IgD-negative memory B cell (primary cell): ENCODE measurements at regions not wholly inside any gene's neighbourhood (a gene's known extent, or its start where the extent isn't known, plus 50 kb on each side); places are given as distances from the start of the nearest gene placed in this dataset.

Experiments
- H3K27ac Mint-ChIP-seq, 3 donors: one replicate each; pipeline ENCODE4 v1.8.0; 2020 to 2022; ENCODE audit warnings: mild to moderate bottlenecking in 3 of 3, mixed read lengths in 3 of 3, moderate library complexity in 1 of 3
- H3K27me3 Mint-ChIP-seq: one replicate; pipeline ENCODE4 v1.8.0; 2021; ENCODE audit warnings: mixed read lengths
- H3K36me3 Mint-ChIP-seq: one replicate; pipeline ENCODE4 v1.8.0; 2020; ENCODE audit warnings: mild to moderate bottlenecking, mixed read lengths
- H3K4me1 Mint-ChIP-seq, 3 donors: one replicate each; pipeline ENCODE4 v1.8.0; 2020 to 2022; ENCODE audit warnings: mixed read lengths in 3 of 3, mild to moderate bottlenecking in 1 of 3
- H3K4me3 Mint-ChIP-seq, 4 donors: one replicate each; pipeline ENCODE4 v1.8.0; 2020 to 2022; ENCODE audit warnings: mild to moderate bottlenecking in 4 of 4, mixed read lengths in 4 of 4, moderate library complexity in 3 of 4
- H3K9me3 Mint-ChIP-seq, 3 donors: one replicate each; pipeline ENCODE4 v1.8.0; 2020 to 2021; ENCODE audit warnings: mixed read lengths in 3 of 3, mild to moderate bottlenecking in 1 of 3

DNA sequence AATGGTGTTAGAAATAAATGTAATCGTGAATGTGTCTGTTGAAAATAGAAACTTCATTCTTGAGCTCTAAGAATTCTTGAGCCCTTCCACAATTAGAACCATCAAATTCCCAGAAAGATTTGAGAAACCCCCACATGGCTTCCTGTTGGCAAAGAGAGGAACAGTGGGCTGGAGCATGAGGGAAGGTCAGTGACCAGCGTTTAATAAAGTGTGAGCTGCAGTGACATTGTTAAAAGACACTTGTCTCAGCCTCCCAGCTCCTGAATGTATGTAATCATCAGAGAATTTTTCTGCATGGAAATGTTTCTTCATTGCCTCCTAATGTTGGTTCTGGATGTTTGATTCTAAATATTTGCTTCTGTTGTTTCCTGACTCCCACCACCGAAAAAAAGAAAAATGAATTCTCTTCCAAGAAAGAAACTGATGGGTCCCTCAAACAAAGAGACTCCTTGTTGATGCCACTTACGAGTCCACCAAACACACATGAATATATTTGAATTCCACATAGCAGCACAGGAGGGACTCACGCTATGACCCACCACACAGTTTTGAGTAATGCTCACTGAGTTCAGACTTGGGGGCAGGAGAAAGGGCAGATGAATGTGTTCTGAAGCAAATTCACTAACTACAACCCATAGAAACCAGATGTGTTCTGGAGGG is 225.1 kb upstream of the KLHL29 start:
- H3K4me1 Mint-ChIP-seq = no peaks in the 10 kb centered on the region
- H3K27me3 Mint-ChIP-seq = no peaks in the 10 kb centered on the region
- no peak overlapping the region for H3K4me3 Mint-ChIP-seq
- H3K9me3 Mint-ChIP-seq = no peaks in the 10 kb centered on the region
- no peak overlapping the region for H3K27ac Mint-ChIP-seq
- H3K36me3 Mint-ChIP-seq = no peaks in the 10 kb centered on the region

DNA sequence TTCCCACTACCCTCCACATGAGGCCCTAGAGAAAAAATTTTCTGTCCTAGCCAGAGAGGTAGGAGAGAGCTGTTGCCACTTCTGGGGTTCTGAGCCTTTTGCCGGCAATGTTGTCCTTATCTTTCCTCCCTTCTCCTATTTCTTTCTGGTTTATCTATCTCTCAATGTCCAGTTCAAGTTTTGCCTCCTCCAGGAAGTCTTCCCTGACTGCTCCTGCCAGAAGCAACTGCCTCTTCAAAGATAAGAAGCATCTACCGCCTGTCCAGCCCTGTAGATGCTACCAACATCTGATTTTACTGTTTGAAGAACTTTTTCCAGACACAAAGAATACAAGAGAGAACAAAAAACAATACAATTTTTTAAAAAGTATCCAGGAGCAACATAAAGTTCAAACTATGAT is 220.8 kb upstream of the KLHL29 start:
- Mint-ChIP-seq H3K36me3 (no peaks in the 10 kb centered on the region), H3K27me3 (peaks cover 3% of the 10 kb centered on the region), H3K9me3 (peaks cover 0 to 3% (median 0%) of the 10 kb centered on the region in 3 donors), H3K4me1 (no peaks in the 10 kb centered on the region), H3K27ac (no peak overlapping the region), H3K4me3 (no peak overlapping the region)

DNA sequence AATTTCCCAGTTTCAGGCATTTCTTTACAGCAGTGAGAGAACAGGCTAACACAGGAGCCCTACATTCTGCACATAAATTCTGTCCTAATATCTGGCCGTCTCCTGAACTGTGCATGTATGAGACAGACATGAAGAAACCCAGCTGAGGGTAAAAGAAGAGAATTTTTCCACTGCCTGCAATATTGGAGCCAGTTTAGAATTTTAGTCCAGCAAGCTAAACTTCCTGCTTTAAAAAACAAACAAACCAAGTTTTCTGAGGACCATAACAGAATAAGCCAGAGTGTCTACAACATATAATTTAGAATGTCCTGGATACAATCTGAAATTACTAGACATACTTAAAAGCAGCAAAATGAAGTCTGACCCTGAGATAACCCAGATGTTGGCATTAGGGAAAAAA is 215.1 kb upstream of the KLHL29 start:
- Mint-ChIP-seq H3K27me3 (peaks cover 6% of the 10 kb centered on the region), H3K4me3 (no peak overlapping the region), H3K27ac (no peak overlapping the region), H3K4me1 (no peaks in the 10 kb centered on the region), H3K9me3 (peaks cover 0 to 7% (median 0%) of the 10 kb centered on the region in 3 donors), H3K36me3 (peaks cover 3% of the 10 kb centered on the region)

DNA sequence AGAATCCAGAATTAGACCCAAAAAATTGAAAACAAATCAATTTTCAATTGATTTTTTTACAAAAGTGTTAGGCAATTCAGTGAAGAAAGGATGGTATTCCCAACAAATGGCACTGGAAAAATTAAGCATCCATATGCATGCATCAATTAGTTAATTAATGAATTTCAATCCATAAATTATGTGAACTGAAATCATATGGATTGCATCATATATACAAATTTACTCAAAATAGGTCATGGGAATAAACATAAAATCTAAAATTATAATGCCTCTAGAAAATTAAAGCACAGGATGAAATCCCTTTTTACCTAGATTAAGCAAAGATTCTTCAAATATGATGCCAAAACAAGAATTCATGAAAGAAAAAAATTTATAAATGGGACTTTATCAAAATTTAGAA is 213.9 kb upstream of the KLHL29 start:
- Mint-ChIP-seq H3K4me1 (no peaks in the 10 kb centered on the region), H3K27ac (no peak overlapping the region), H3K4me3 (no peak overlapping the region), H3K36me3 (peaks cover 3% of the 10 kb centered on the region), H3K9me3 (peaks cover 0 to 7% (median 0%) of the 10 kb centered on the region in 3 donors), H3K27me3 (peaks cover 6% of the 10 kb centered on the region)

DNA sequence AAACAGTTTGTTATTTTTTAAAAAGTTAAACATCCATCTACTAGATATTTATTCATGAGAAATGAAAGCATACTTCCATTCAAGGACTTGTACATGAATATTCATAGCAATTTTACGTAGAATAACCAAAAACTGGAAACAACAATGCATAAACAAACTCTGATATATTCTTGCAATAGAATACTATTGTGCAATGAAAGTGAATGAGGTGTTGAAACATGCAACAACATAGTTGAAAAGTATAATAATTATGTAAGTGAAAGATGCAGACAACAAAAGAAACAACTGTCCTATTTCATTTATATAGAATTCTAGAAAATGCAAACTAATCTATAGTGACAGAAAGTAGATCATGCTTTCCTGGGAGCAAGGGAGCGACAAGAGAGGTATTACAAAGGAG is 206.6 kb upstream of the KLHL29 start:
- H3K36me3 Mint-ChIP-seq = no peaks in the 10 kb centered on the region

DNA sequence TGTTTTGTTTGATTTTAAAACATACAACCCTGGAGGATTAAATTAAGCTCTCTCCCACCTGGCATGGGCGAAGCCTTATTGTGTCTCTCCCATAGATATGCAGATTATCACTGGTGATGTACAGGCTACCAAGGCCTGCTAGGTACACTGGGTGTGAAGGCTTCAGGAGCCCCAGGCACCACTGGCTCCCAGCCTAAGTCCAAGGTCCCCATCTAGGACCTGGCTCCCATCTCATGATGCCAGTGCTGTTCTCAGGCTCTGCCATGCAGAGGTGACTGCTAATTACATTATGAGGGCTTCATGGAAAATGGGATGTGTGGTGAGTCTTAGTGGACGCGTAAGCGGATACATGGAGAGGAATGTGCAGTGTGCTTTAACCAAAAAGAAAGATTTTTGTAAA is 201.2 kb upstream of the KLHL29 start:
- no peak overlapping the region for H3K4me3 Mint-ChIP-seq
- no peaks in the 10 kb centered on the region for H3K4me1 Mint-ChIP-seq
- peaks cover 4% of the 10 kb centered on the region for H3K27me3 Mint-ChIP-seq
- H3K27ac Mint-ChIP-seq = no peak overlapping the region
- no peaks in the 10 kb centered on the region for H3K36me3 Mint-ChIP-seq
- H3K9me3 Mint-ChIP-seq = peaks cover 2 to 15% (median 3%) of the 10 kb centered on the region in 3 donors

More for the DNA sequence above, 206.6 kb upstream of the KLHL29 start:
- H3K9me3 Mint-ChIP-seq = peaks cover 3 to 15% (median 5%) of the 10 kb centered on the region in 3 donors
- no peaks in the 10 kb centered on the region for H3K27me3 Mint-ChIP-seq
- H3K4me3 Mint-ChIP-seq = no peak overlapping the region
- H3K4me1 Mint-ChIP-seq = no peaks in the 10 kb centered on the region
- no peak overlapping the region for H3K27ac Mint-ChIP-seq

DNA sequence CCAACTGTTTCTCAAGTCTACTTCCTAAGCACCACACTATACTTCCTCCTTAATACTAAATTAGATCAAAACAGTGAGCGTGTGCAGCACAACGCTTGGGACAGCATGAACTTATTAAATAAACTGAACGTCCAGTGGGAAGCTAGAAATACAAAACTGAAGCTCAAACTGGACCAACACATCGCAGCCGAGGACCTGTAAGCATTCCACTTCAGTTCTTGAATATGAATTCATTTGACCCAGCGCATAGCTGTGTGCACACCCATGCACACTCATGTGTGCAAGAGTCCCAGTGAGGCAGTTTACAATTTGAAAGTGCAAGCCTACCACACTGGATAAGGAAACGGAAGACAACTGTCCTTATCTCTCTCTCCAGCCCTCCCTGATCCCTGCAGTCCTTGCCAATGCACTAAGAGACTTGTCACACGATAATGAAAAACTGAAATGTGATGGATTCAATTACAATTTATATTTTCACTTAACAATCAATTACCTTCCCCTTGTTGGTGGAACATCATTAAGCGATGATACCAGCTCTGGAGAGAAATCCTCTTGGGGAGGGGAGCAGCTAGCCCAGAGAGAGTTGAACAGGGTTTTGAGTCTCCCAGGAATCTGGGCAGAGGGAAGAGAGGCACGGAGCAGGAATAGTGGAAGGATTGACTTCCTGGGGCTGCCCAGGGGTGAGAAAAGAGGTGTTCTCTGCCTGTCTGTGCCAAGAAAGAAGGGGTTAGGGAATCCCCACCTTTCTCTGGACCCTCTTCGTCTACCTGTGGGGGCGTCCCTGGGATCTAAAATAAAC is 186.5 kb upstream of the KLHL29 start:
- Mint-ChIP-seq H3K9me3 (peaks cover 0 to 5% (median 3%) of the 10 kb centered on the region in 3 donors), H3K36me3 (no peaks in the 10 kb centered on the region), H3K4me1 (peaks cover 0 to 2% (median 0%) of the 10 kb centered on the region in 3 donors), H3K4me3 (no peak overlapping the region), H3K27ac (no peak overlapping the region), H3K27me3 (peaks cover 3% of the 10 kb centered on the region)

DNA sequence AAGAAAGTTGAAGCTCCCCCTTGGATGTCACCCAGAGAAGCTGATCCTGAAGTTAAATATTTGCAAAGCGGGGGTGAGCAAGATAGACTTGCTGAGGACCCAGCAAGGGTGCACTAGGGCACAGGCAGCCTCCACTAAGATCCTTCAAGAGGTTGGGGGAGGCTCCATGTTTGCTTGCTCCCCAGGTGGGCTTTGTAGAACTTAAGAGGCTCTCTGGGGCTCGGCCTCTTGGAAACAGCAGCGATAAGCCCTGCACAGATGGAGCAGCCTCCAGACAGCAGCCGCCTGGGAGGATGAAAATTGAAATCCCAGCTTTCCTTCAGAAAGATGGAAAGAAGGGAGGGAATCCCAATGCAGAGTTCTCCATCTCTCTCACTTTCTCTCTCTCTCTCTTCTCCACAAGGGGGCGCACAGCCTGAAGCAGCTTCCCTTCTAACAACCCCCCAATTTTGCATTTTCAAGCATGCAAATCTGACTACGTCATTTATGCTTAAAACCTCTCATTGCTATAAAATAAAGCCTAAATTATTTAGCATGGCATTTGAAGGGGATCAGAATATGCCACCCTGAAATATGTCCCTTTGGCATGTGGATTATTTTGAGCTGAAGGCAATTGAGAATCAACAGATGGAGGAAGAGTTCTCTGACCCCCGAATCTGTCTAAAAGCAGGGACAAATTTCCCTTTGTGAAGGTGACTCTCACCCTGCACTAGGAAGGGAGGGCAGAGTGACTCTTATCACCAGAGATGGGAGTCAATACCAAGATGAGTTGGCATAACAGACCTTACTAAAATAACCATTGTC is 185.7 kb upstream of the KLHL29 start:
- H3K36me3 Mint-ChIP-seq = no peaks in the 10 kb centered on the region
- H3K9me3 Mint-ChIP-seq = peaks cover 0 to 5% (median 3%) of the 10 kb centered on the region in 3 donors
- H3K27ac Mint-ChIP-seq = no peak overlapping the region
- peaks cover 0 to 2% (median 0%) of the 10 kb centered on the region in 3 donors for H3K4me1 Mint-ChIP-seq
- H3K4me3 Mint-ChIP-seq = no peak overlapping the region
- H3K27me3 Mint-ChIP-seq = peaks cover 2% of the 10 kb centered on the region

DNA sequence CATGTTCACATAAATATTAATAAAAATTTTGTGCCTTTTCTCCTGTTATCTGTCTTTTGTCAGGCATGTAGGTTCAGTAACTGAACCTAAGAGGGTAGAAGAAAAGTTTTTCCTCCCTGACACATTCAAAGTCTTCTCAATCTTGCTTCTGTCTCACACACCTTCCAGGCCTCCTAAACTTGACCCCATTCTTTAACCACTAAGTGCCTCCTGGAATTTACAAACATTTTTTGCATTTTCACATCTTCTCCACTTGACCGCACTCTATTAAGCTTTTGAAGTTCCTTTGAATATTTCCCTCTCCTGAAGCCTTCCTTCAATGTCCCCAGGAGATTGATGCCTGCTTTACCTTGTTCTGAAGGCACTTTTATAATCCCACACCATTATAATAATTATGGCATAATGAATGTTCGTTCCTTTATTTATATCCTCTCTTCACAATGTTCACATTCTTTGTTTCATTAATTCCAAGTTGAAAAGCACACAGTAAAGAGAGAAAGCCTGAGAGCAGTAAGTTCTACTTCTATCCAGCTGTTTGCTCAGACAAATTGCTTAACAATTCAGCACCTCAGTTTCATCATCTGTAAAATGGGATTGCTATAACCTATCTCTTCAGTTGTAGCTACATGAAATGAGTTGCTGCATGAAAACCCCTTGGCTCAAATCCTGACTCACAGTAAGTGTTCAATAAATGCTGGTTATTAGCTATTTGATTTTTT is 184.8 kb upstream of the KLHL29 start:
- H3K4me1 Mint-ChIP-seq = peaks cover 0 to 2% (median 0%) of the 10 kb centered on the region in 3 donors
- H3K9me3 Mint-ChIP-seq = peaks cover 0 to 3% (median 0%) of the 10 kb centered on the region in 3 donors
- H3K27ac Mint-ChIP-seq = no peak overlapping the region
- no peak overlapping the region for H3K4me3 Mint-ChIP-seq
- H3K36me3 Mint-ChIP-seq = no peaks in the 10 kb centered on the region
- H3K27me3 Mint-ChIP-seq = peaks cover 2% of the 10 kb centered on the region

DNA sequence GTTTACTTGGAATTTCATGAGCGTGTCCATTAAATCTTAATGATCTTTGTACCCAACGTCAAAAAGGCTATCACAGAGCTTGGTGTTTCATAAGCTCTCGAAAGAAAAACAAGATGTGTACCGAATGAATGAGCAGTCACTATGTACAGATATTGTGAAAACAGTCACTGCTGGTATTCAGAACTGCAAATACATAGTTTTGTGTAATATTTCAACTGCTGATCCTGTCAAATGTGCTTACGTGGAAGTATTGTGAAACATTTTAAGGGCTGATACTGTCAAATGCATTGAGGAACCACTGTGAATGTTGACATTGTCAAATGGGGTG is 184.2 kb upstream of the KLHL29 start:
- no peak overlapping the region for H3K4me3 Mint-ChIP-seq
- no peaks in the 10 kb centered on the region for H3K36me3 Mint-ChIP-seq
- peaks cover 2% of the 10 kb centered on the region for H3K27me3 Mint-ChIP-seq
- peaks cover 0 to 3% (median 0%) of the 10 kb centered on the region in 3 donors for H3K9me3 Mint-ChIP-seq
- peaks cover 0 to 2% (median 0%) of the 10 kb centered on the region in 3 donors for H3K4me1 Mint-ChIP-seq
- H3K27ac Mint-ChIP-seq = no peak overlapping the region

DNA sequence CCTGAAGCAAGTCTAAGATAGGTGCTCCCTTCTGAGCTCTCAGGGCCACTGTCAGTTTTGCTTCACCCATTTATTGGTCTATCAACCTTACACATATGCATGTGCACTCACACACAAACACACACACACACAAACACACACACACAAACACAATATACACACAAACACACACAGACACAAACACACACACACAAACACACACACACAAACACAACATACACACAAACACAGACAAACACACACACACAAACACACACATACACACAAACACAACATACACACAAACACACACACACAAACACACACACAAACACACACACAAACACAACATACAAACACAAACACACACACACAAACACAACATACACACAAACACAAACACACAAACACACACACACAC is 181.6 kb upstream of the KLHL29 start:
- Mint-ChIP-seq H3K36me3 (no peaks in the 10 kb centered on the region), H3K9me3 (peaks cover 0 to 3% (median 0%) of the 10 kb centered on the region in 3 donors), H3K4me1 (no peaks in the 10 kb centered on the region), H3K4me3 (no peak overlapping the region), H3K27ac (no peak overlapping the region), H3K27me3 (peaks cover 2% of the 10 kb centered on the region)

DNA sequence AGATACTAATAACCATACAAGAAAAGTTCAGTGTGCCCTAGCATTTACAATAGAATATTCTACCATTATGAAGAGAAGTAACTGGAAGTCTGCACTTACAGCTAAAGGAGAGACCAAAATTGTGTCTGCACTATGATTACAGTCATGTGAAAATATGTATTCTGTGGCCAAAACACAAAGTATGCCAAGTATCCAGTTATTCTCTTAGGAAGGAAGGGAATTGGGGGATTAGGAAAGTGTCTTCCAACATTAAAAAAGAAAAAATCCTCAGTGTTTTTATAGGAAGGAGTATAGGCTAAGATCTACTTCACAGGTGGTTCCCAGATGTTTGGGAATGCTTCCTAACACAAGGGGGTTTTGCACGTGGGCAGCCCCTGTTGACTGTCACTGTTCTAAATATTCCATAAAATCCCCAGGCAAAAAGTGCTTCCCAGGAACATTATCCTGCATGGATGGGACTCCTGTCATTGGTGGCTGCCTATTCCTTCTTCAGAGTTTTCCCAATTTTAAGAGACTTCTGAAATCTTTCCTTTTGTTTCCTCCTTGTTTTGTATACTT is 180.2 kb upstream of the KLHL29 start:
- no peaks in the 10 kb centered on the region for H3K4me1 Mint-ChIP-seq
- no peak overlapping the region for H3K27ac Mint-ChIP-seq
- peaks cover 0 to 3% (median 0%) of the 10 kb centered on the region in 3 donors for H3K9me3 Mint-ChIP-seq
- H3K36me3 Mint-ChIP-seq = no peaks in the 10 kb centered on the region
- peaks cover 2% of the 10 kb centered on the region for H3K27me3 Mint-ChIP-seq
- H3K4me3 Mint-ChIP-seq = no peak overlapping the region

DNA sequence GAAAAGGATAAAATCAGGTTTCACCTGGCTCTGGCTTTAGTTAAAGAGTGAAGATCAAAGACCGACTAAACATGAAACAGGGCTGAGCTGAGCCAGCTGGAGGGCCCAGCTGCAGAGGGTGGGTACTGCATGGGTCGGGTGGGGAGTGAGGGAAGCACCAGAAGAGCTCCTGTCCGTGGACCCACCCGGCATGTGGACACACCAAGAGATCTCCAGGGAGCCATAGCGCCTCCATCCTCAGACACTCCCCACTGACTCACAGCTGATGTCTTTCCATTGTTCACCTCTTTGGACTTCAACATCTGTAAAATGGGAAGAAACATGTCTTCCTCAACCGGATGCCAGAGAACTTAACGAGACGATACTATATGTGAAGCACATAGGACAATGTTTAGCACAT is 178.3 kb upstream of the KLHL29 start:
- Mint-ChIP-seq H3K9me3 (peaks cover 0 to 3% (median 0%) of the 10 kb centered on the region in 3 donors), H3K27ac (no peak overlapping the region), H3K4me1 (no peaks in the 10 kb centered on the region), H3K27me3 (peaks cover 2% of the 10 kb centered on the region), H3K36me3 (no peaks in the 10 kb centered on the region), H3K4me3 (no peak overlapping the region)

DNA sequence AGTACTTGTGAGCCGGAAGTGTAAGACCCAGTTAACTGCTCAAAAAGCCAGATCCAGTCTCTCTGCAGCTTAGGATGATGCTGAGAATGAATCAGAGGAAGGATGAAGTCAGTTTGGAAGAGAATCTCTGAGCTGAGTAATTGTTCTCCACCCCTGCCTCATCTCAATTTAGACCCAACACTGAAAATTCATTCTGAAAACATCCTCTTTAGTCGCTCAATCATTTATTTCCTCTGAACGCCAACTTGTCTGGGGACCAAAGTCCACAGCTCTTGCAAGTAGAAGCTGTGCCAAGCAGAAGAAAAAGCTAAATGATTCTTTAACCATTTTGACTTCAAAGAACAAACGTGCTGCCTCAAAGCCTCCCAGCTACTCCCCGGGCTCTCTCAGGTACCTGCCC is 177.1 kb upstream of the KLHL29 start:
- no peak overlapping the region for H3K27ac Mint-ChIP-seq
- H3K9me3 Mint-ChIP-seq = no peaks in the 10 kb centered on the region
- H3K36me3 Mint-ChIP-seq = no peaks in the 10 kb centered on the region
- peaks cover 0 to 2% (median 0%) of the 10 kb centered on the region in 3 donors for H3K4me1 Mint-ChIP-seq
- H3K27me3 Mint-ChIP-seq = peaks cover 3% of the 10 kb centered on the region
- H3K4me3 Mint-ChIP-seq = no peak overlapping the region
